NCI-H1930 (cell line): ENCODE measurements at regions not wholly inside any gene's neighbourhood (a gene's known extent, or its start where the extent isn't known, plus 50 kb on each side); places are given as distances from the start of the nearest gene placed in this dataset.

ENCODE experiments used
- DNase-seq, 2 experiments: peaks; one replicate each; lab custom pipeline; 2025; lab: John Stamatoyannopoulos, UW

- DNase-seq, result no peak
Measured at GRCh38 chr18:37962316-37962966, 396.8 kb upstream of the CELF4 start.

- no peak for DNase-seq
Measured at GRCh38 chr18:37958499-37958898, 392.9 kb upstream of the CELF4 start.

GRCh38 chr18:37956902-37957301 is 391.3 kb upstream of the CELF4 start:
- DNase-seq, result no peak

GRCh38 chr18:37956020-37956419 is 390.4 kb upstream of the CELF4 start:
- DNase-seq, result no peak

- no peak for DNase-seq
Measured at GRCh38 chr18:37955201-37955600, 389.6 kb upstream of the CELF4 start.

GRCh38 chr18:37953876-37954275 is 388.3 kb upstream of the CELF4 start:
- no peak for DNase-seq

- DNase-seq, result no peak
Measured at GRCh38 chr18:37948471-37948870, 382.9 kb upstream of the CELF4 start.

GRCh38 chr18:37946324-37946723 is 380.7 kb upstream of the CELF4 start:
- DNase-seq, result no peak

- no peak for DNase-seq
Measured at GRCh38 chr18:37944700-37945270, 379.2 kb upstream of the CELF4 start.

GRCh38 chr18:37937287-37937686 is 371.7 kb upstream of the CELF4 start:
- DNase-seq, result no peak

GRCh38 chr18:37935086-37935485 is 369.5 kb upstream of the CELF4 start:
- DNase-seq, result peak; percentile 11 to 42

- DNase-seq, result no peak
Measured at GRCh38 chr18:37930640-37931039, 365.0 kb upstream of the CELF4 start.

- no peak for DNase-seq
Measured at GRCh38 chr18:37922162-37922561, 356.6 kb upstream of the CELF4 start.

GRCh38 chr18:37920865-37921264 is 355.3 kb upstream of the CELF4 start:
- DNase-seq, result no peak

GRCh38 chr18:37913051-37913450 is 347.5 kb upstream of the CELF4 start:
- no peak for DNase-seq

GRCh38 chr18:37902344-37902743 is 336.7 kb upstream of the CELF4 start:
- DNase-seq, result no peak

- no peak for DNase-seq
Measured at GRCh38 chr18:37900326-37900725, 334.7 kb upstream of the CELF4 start.

GRCh38 chr18:37889963-37890362 is 324.4 kb upstream of the CELF4 start:
- no peak for DNase-seq

GRCh38 chr18:37874721-37875120 is 309.1 kb upstream of the CELF4 start:
- DNase-seq, result no peak

GRCh38 chr18:37873416-37873815 is 307.8 kb upstream of the CELF4 start:
- no peak for DNase-seq

- no peak for DNase-seq
Measured at GRCh38 chr18:37872562-37872961, 307.0 kb upstream of the CELF4 start.

GRCh38 chr18:37871561-37871960 is 306.0 kb upstream of the CELF4 start:
- DNase-seq, result no peak

- DNase-seq, result no peak
Measured at GRCh38 chr18:37869051-37869450, 303.5 kb upstream of the CELF4 start.

- no peak for DNase-seq
Measured at GRCh38 chr18:37864122-37864521, 298.5 kb upstream of the CELF4 start.
